Activated T-helper 17 cell treated with anti-CD3 and anti-CD28 coated beads, Interleukin-2, amount 50 U/mL, for 72 hours (primary cell): ENCODE measurements at regions not wholly inside any gene's neighbourhood (a gene's known extent, or its start where the extent isn't known, plus 50 kb on each side); places are given as distances from the start of the nearest gene placed in this dataset.

ENCODE experiments used
- ATAC-seq: fragments of 150-1000 bp; cut with Tn5 transposase; replicated peaks from 2 replicates; pipeline ENCODE4 v1.10.0; 2021; ENCODE audit warnings: mild to moderate bottlenecking, moderate library complexity
- H3K27ac Mint-ChIP-seq: one replicate; pipeline ENCODE4 v1.8.0; 2022; ENCODE audit warnings: mixed read lengths
- H3K27me3 Mint-ChIP-seq: one replicate; pipeline ENCODE4 v1.8.0; 2022; ENCODE audit warnings: mixed read lengths
- H3K36me3 Mint-ChIP-seq: one replicate; pipeline ENCODE4 v1.8.0; 2022; ENCODE audit warnings: low read depth, mild to moderate bottlenecking, mixed read lengths
- H3K4me1 Mint-ChIP-seq: one replicate; pipeline ENCODE4 v1.8.0; 2022; ENCODE audit warnings: mixed read lengths
- H3K4me3 Mint-ChIP-seq: one replicate; pipeline ENCODE4 v1.8.0; 2022; ENCODE audit warnings: mild to moderate bottlenecking, mixed read lengths
- H3K9me3 Mint-ChIP-seq: one replicate; pipeline ENCODE4 v1.8.0; 2022; ENCODE audit warnings: mixed read lengths

DNA sequence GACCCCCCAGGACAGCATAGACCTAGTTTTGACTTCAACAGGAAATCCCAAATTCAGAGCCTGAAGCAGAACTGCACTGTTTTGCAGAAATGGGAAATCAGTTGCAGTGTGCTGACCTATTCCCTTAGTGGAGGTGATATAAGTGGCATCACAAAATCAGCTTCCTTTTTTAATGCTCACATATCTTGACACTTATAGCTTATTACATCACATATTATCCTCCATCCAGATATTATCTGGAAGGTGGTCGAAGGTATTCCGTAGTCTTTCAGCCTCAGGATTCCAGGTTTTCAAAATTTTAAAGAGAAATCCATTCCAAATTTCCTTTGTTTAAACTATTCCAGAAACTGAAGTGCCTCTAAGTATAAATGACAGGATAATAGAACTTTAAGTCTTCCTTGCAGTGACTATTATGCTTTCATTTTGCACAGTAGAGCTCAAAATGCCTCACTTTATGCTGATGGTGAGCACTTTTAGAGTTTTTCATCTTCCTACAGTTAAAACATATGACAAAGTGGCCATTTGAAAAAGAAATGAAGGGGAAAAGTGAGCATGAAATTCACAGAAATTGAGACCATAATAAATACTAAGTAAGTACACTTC lies 106.4 kb upstream of the DPYD start:
- H3K4me3 Mint-ChIP-seq: no peak overlapping the region
- H3K4me1 Mint-ChIP-seq: peaks cover 5% of the 10 kb centered on the region
- H3K27ac Mint-ChIP-seq: no peak overlapping the region
- no peaks in the 10 kb centered on the region for H3K36me3 Mint-ChIP-seq
- ATAC-seq: no peak
- H3K27me3 Mint-ChIP-seq: no peaks in the 10 kb centered on the region
- no peaks in the 10 kb centered on the region for H3K9me3 Mint-ChIP-seq

- Mint-ChIP-seq H3K27me3 (no peaks in the 10 kb centered on the region), H3K4me3 (no peak overlapping the region), H3K36me3 (no peaks in the 10 kb centered on the region), H3K27ac (no peak overlapping the region), H3K9me3 (no peaks in the 10 kb centered on the region), H3K4me1 (peaks cover 5% of the 10 kb centered on the region)
- no peak for ATAC-seq
Observed at GRCh38 chr1:98025858-98026257, 105.0 kb upstream of the DPYD start.

- no peak overlapping the region for H3K27ac Mint-ChIP-seq
- ATAC-seq: no peak
Observed at GRCh38 chr1:98021126-98021525, 100.3 kb upstream of the DPYD start.

DNA sequence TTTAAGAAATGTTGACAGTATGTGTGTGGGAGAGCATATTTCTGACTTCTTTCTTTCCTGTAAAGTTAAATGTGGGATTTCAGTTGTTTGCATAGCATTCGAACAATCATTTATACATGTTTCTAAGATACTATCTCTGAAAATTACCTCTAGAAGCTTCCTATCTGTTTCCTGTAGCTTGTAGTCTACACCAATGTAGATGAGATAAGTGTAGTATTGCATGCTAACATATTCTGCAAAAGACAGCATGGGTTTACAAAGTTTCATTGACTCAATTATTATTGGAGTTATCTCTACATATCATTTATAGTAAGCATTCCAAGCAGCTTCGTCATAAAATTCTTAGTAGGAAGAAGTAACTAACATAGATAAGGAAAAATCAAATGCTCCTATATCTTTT lies 98.9 kb upstream of the DPYD start:
- Mint-ChIP-seq H3K27ac (no peak overlapping the region), H3K27me3 (no peaks in the 10 kb centered on the region), H3K4me3 (no peak overlapping the region), H3K4me1 (no peaks in the 10 kb centered on the region), H3K36me3 (no peaks in the 10 kb centered on the region), H3K9me3 (no peaks in the 10 kb centered on the region)
- no peak for ATAC-seq

More at GRCh38 chr1:98021126-98021525, 100.3 kb upstream of the DPYD start:
- H3K36me3 Mint-ChIP-seq: no peaks in the 10 kb centered on the region
- no peaks in the 10 kb centered on the region for H3K4me1 Mint-ChIP-seq
- H3K9me3 Mint-ChIP-seq: no peaks in the 10 kb centered on the region
- H3K4me3 Mint-ChIP-seq: no peak overlapping the region
- H3K27me3 Mint-ChIP-seq: no peaks in the 10 kb centered on the region

DNA sequence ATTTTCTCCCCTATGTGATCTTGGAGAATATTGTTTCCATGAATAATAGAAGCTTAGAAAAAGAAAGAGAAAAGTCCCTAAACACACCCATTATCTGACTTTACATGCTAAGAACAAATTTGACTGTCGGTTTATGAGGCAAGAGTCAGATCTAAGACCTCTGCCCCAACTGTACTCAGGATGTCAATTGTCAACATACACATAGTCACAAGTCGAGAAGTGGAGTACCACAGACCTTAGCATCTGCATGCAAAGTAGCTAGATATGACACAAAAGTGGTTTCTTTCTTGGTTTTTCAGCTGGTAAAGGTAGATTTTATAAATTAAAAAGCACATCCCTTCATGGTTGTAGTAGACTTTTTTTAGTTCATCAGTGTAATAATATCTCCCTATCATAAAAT lies 97.2 kb upstream of the DPYD start:
- no peaks in the 10 kb centered on the region for H3K36me3 Mint-ChIP-seq
- H3K27me3 Mint-ChIP-seq: no peaks in the 10 kb centered on the region
- H3K27ac Mint-ChIP-seq: no peak overlapping the region
- H3K4me3 Mint-ChIP-seq: no peak overlapping the region
- no peak for ATAC-seq
- H3K9me3 Mint-ChIP-seq: no peaks in the 10 kb centered on the region
- no peaks in the 10 kb centered on the region for H3K4me1 Mint-ChIP-seq

GRCh38 chr1:98017184-98017583 lies 96.3 kb upstream of the DPYD start:
- H3K4me1 Mint-ChIP-seq: no peaks in the 10 kb centered on the region
- H3K9me3 Mint-ChIP-seq: no peaks in the 10 kb centered on the region
- no peak for ATAC-seq
- no peak overlapping the region for H3K4me3 Mint-ChIP-seq
- H3K36me3 Mint-ChIP-seq: no peaks in the 10 kb centered on the region
- H3K27ac Mint-ChIP-seq: no peak overlapping the region
- H3K27me3 Mint-ChIP-seq: peaks cover 4% of the 10 kb centered on the region

GRCh38 chr1:98008373-98008772 lies 87.5 kb upstream of the DPYD start:
- no peaks in the 10 kb centered on the region for H3K4me1 Mint-ChIP-seq
- H3K27ac Mint-ChIP-seq: no peak overlapping the region
- H3K27me3 Mint-ChIP-seq: peaks cover 8% of the 10 kb centered on the region
- no peak for ATAC-seq
- H3K9me3 Mint-ChIP-seq: no peaks in the 10 kb centered on the region
- H3K36me3 Mint-ChIP-seq: no peaks in the 10 kb centered on the region
- no peak overlapping the region for H3K4me3 Mint-ChIP-seq

GRCh38 chr1:98005326-98006010 lies 84.6 kb upstream of the DPYD start:
- H3K4me1 Mint-ChIP-seq: no peaks in the 10 kb centered on the region
- no peak for ATAC-seq

DNA sequence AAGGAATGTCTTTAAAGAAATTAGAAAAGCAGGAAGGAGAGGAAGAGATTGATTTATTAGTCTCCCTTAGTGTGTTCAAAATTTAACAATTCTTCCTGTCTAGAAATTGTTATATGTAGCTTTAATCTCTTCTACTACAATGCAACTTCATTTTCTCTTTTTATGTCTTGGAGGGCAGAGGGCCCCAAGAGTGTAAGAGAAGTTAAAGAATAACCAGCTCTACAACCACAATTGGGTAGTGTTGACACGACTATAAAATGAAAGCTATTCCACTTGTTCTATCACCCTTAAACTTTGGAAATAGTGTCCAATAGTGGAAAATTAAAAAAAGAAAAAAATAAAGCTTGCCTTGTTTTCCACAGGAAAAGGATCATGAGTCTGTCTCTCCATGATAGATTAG lies 82.6 kb upstream of the DPYD start:
- H3K27me3 Mint-ChIP-seq: peaks cover 11% of the 10 kb centered on the region
- no peaks in the 10 kb centered on the region for H3K36me3 Mint-ChIP-seq
- H3K9me3 Mint-ChIP-seq: no peaks in the 10 kb centered on the region
- no peaks in the 10 kb centered on the region for H3K4me1 Mint-ChIP-seq
- no peak overlapping the region for H3K4me3 Mint-ChIP-seq
- no peak overlapping the region for H3K27ac Mint-ChIP-seq
- ATAC-seq: no peak

More at GRCh38 chr1:98005326-98006010, 84.6 kb upstream of the DPYD start:
- Mint-ChIP-seq H3K27me3 (no peaks in the 10 kb centered on the region), H3K27ac (no peak overlapping the region), H3K4me3 (no peak overlapping the region), H3K36me3 (no peaks in the 10 kb centered on the region), H3K9me3 (no peaks in the 10 kb centered on the region)

- no peak for ATAC-seq
- H3K27me3 Mint-ChIP-seq: peaks cover 11% of the 10 kb centered on the region
- H3K27ac Mint-ChIP-seq: no peak overlapping the region
- H3K36me3 Mint-ChIP-seq: no peaks in the 10 kb centered on the region
- no peaks in the 10 kb centered on the region for H3K9me3 Mint-ChIP-seq
- H3K4me3 Mint-ChIP-seq: no peak overlapping the region
- no peaks in the 10 kb centered on the region for H3K4me1 Mint-ChIP-seq
Observed at GRCh38 chr1:98002288-98002687, 81.5 kb upstream of the DPYD start.

GRCh38 chr1:98001764-98002163 lies 80.9 kb upstream of the DPYD start:
- Mint-ChIP-seq H3K27me3 (peaks cover 11% of the 10 kb centered on the region), H3K36me3 (no peaks in the 10 kb centered on the region), H3K9me3 (no peaks in the 10 kb centered on the region), H3K4me3 (no peak overlapping the region), H3K27ac (no peak overlapping the region), H3K4me1 (no peaks in the 10 kb centered on the region)
- ATAC-seq: no peak

GRCh38 chr1:97999320-97999719 lies 78.5 kb upstream of the DPYD start:
- H3K4me1 Mint-ChIP-seq: no peaks in the 10 kb centered on the region
- no peak overlapping the region for H3K4me3 Mint-ChIP-seq
- peaks cover 11% of the 10 kb centered on the region for H3K27me3 Mint-ChIP-seq
- H3K9me3 Mint-ChIP-seq: no peaks in the 10 kb centered on the region
- no peak overlapping the region for H3K27ac Mint-ChIP-seq
- no peak for ATAC-seq
- H3K36me3 Mint-ChIP-seq: no peaks in the 10 kb centered on the region

- no peak overlapping the region for H3K27ac Mint-ChIP-seq
- ATAC-seq: no peak
- no peaks in the 10 kb centered on the region for H3K9me3 Mint-ChIP-seq
- no peak overlapping the region for H3K4me3 Mint-ChIP-seq
- H3K27me3 Mint-ChIP-seq: peaks cover 11% of the 10 kb centered on the region
- H3K4me1 Mint-ChIP-seq: no peaks in the 10 kb centered on the region
- no peaks in the 10 kb centered on the region for H3K36me3 Mint-ChIP-seq
Observed at GRCh38 chr1:97996880-97997279, 76.0 kb upstream of the DPYD start.

GRCh38 chr1:97989094-97989680 lies 68.4 kb upstream of the DPYD start:
- no peak for ATAC-seq
- Mint-ChIP-seq H3K27me3 (no peaks in the 10 kb centered on the region), H3K27ac (no peak overlapping the region), H3K36me3 (no peaks in the 10 kb centered on the region), H3K4me3 (no peak overlapping the region), H3K4me1 (no peaks in the 10 kb centered on the region), H3K9me3 (no peaks in the 10 kb centered on the region)
